ENCODE measurements at regions not wholly inside any gene's neighbourhood (a gene's known extent, or its start where the extent isn't known, plus 50 kb on each side); places are given as distances from the start of the nearest gene placed in this dataset.

GRCh38 chr10:4093438-4093837 lies 308.4 kb upstream of the KLF6 start:
- ChIA-PET CTCF (no interaction called here), POLR2A (ENCODE audit: unreplicated experiment) (no interaction called here)
- BruUV-seq (replicated peaks), result no TSS peak
- ATAC-seq, result no peak
- DNase-seq, result peak; percentile 3
- no peaks in the 10 kb centered on the region for H3K79me2 ChIP-seq (ENCODE audit: low read length)
- no peak overlapping the region for H3K9ac ChIP-seq (ENCODE audit: low read length)
- no peak overlapping the region for H2AFZ ChIP-seq (ENCODE audit: low read length)
- no peaks in the 10 kb centered on the region for H3K4me1 ChIP-seq (ENCODE audit: insufficient read depth, low read length)
- H3K36me3 ChIP-seq (ENCODE audit: low read depth, low read length), result no peaks in the 10 kb centered on the region
- H3K9me3 ChIP-seq (ENCODE audit: low read length), result no peaks in the 10 kb centered on the region
- H3K27ac ChIP-seq (ENCODE audit: low read length), result no peak overlapping the region
- TF ChIP-seq EZH2 (IDR thresholded peaks at IDR 0.05; ENCODE audit: low read length, unreplicated experiment), result no peak
- no peak for TF ChIP-seq EZH2phosphoT487 (IDR thresholded peaks at IDR 0.05; ENCODE audit: borderline replicate concordance, low read length)
- TF ChIP-seq CTCF (conservative IDR thresholded peaks at IDR 0.05; ENCODE audit: low read depth, low read length), result no peak
- no peak overlapping the region for H3K4me2 ChIP-seq (ENCODE audit: low read length)
- intact Hi-C loops (cut with micrococcal nuclease), result no loop called here
- H4K20me1 ChIP-seq (ENCODE audit: low read length), result no peaks in the 10 kb centered on the region
- H3F3A ChIP-seq (ENCODE audit: low read length, unreplicated experiment), result no peaks in the 10 kb centered on the region
- no peak overlapping the region for H3K4me3 ChIP-seq (ENCODE audit: low read length)
- H3K9me2 ChIP-seq (replicated peaks; ENCODE audit: low read length), result no peaks in the 10 kb centered on the region
- H3K27me3 ChIP-seq (ENCODE audit: low read length), result no peaks in the 10 kb centered on the region

DNA sequence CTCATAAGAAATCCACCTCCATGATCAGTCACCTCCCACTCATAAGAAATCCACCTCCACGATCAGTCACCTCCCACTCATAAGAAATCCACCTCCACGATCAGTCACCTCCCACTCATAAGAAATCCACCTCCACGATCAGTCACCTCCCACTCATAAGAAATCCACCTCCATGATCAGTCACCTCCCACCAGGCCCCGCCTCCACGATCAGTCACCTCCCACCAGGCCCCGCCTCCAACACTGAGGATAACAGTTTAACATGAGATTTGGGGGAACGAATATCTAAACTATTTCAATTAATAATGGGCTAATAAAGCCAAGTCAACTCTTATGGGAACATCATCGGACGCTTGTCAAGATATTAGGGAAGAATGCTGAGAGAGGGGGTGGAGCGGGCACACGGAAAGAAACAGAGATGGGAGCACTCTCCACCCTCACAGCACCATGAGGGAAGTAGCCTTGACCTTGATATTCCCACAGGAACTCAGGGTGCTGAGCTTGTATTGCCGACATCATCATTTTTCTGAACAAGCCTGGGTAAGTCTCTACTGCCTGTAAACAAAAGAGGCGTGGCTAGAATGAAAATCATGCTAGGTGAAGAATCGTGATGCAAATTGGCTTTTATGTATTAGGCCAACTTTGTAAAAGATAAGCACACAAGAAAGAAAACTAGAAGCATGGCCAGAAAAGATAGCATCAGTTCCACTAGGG lies 303.5 kb upstream of the KLF6 start:
- BruUV-seq (replicated peaks), result no TSS peak
- Histone ChIP-seq H3K9me2 (replicated peaks; ENCODE audit: low read length) (no peaks in the 10 kb centered on the region), H3K4me3 (ENCODE audit: low read length) (no peak overlapping the region), H2AFZ (ENCODE audit: low read length) (no peak overlapping the region), H3K27ac (ENCODE audit: low read length) (no peak overlapping the region), H3K9ac (ENCODE audit: low read length) (no peak overlapping the region), H3K36me3 (ENCODE audit: low read depth, low read length) (no peaks in the 10 kb centered on the region), H3K4me1 (ENCODE audit: insufficient read depth, low read length) (no peaks in the 10 kb centered on the region), H3K4me2 (ENCODE audit: low read length) (no peak overlapping the region), H3K27me3 (ENCODE audit: low read length) (no peaks in the 10 kb centered on the region), H3K79me2 (ENCODE audit: low read length) (no peaks in the 10 kb centered on the region), H3K9me3 (ENCODE audit: low read length) (no peaks in the 10 kb centered on the region), H3F3A (ENCODE audit: low read length, unreplicated experiment) (no peaks in the 10 kb centered on the region), H4K20me1 (ENCODE audit: low read length) (no peaks in the 10 kb centered on the region)
- no peak for DNase-seq
- ATAC-seq, result no peak
- ChIA-PET CTCF (no interaction called here), POLR2A (ENCODE audit: unreplicated experiment) (no interaction called here)
- intact Hi-C loops (cut with micrococcal nuclease), result no loop called here
- TF ChIP-seq CTCF (conservative IDR thresholded peaks at IDR 0.05; ENCODE audit: low read depth, low read length) (no peak), EZH2 (IDR thresholded peaks at IDR 0.05; ENCODE audit: low read length, unreplicated experiment) (no peak), EZH2phosphoT487 (IDR thresholded peaks at IDR 0.05; ENCODE audit: borderline replicate concordance, low read length) (no peak)

GRCh38 chr10:4086131-4086898 lies 301.3 kb upstream of the KLF6 start:
- ATAC-seq (no peak), DNase-seq (no peak)
- intact Hi-C loops (cut with micrococcal nuclease), result no loop called here
- no peak for TF ChIP-seq EZH2phosphoT487 (IDR thresholded peaks at IDR 0.05; ENCODE audit: borderline replicate concordance, low read length)
- TF ChIP-seq CTCF (conservative IDR thresholded peaks at IDR 0.05; ENCODE audit: low read depth, low read length), result no peak
- TF ChIP-seq EZH2 (IDR thresholded peaks at IDR 0.05; ENCODE audit: low read length, unreplicated experiment), result no peak
- no peaks in the 10 kb centered on the region for H3K79me2 ChIP-seq (ENCODE audit: low read length)
- H3K9ac ChIP-seq (ENCODE audit: low read length), result no peak overlapping the region
- H3K4me3 ChIP-seq (ENCODE audit: low read length), result no peak overlapping the region
- no peaks in the 10 kb centered on the region for H3K36me3 ChIP-seq (ENCODE audit: low read depth, low read length)
- no peaks in the 10 kb centered on the region for H4K20me1 ChIP-seq (ENCODE audit: low read length)
- H3K9me2 ChIP-seq (replicated peaks; ENCODE audit: low read length), result no peaks in the 10 kb centered on the region
- H3F3A ChIP-seq (ENCODE audit: low read length, unreplicated experiment), result no peaks in the 10 kb centered on the region
- no TSS peak for BruUV-seq (replicated peaks)
- H3K9me3 ChIP-seq (ENCODE audit: low read length), result no peaks in the 10 kb centered on the region
- no peak overlapping the region for H3K4me2 ChIP-seq (ENCODE audit: low read length)
- no peak overlapping the region for H3K27ac ChIP-seq (ENCODE audit: low read length)
- H3K4me1 ChIP-seq (ENCODE audit: insufficient read depth, low read length), result no peaks in the 10 kb centered on the region
- no peak overlapping the region for H2AFZ ChIP-seq (ENCODE audit: low read length)
- CTCF ChIA-PET, result no interaction called here
- no peaks in the 10 kb centered on the region for H3K27me3 ChIP-seq (ENCODE audit: low read length)
- POLR2A ChIA-PET (ENCODE audit: unreplicated experiment), result no interaction called here

Measured in PC-3 (cell line).